Panc1 (cell line): ENCODE measurements at regions not wholly inside any gene's neighbourhood (a gene's known extent, or its start where the extent isn't known, plus 50 kb on each side); places are given as distances from the start of the nearest gene placed in this dataset.

Experiments
- ATAC-seq: fragments of 200-7000 bp; cut with Tn5 transposase; 2 replicates; pipeline ENCODE4 v1.9.1; 2020; ENCODE audit warnings: mild to moderate bottlenecking, moderate library complexity
- BruUV-seq: library from RNA; stranded (reverse); fragments of 400-500 nt; replicated peaks from 2 replicates; lab custom pipeline; 2021; lab: Mats Ljungman, UMichigan
- CTCF ChIA-PET: fragments of 300-600 bp; sonication (Branson Sonifier 250); formaldehyde crosslinking; loops from one replicate; lab custom pipeline; 2022; ENCODE audit warnings: antibody characterized with exemption; lab: Charles Lee
- POLR2A ChIA-PET: fragments of 300-600 bp; sonication (Branson Sonifier 250); formaldehyde crosslinking; loops from one replicate; lab custom pipeline; 2022; ENCODE audit warnings: antibody characterized with exemption; lab: Charles Lee
- DNase-seq: peaks from one replicate; pipeline ENCODE4 v3.0.0-alpha.2; 2010; ENCODE audit warnings: low read depth, low spot score
- H3K27ac ChIP-seq: 2 replicates; pipeline ENCODE4 v1.5.1; 2011; ENCODE audit warnings: mild to moderate bottlenecking, low read length, inconsistent platforms
- H3K27me3 ChIP-seq: fragments of 200-500 bp; sonication (Bioruptor generic); 2 replicates; pipeline ENCODE4 v1.6.0; 2014; ENCODE audit warnings: low read length, inconsistent platforms; ENCODE audit not compliant: control insufficient read depth, insufficient read depth
- H3K36me3 ChIP-seq: fragments of 200-500 bp; sonication (Bioruptor generic); 2 replicates; pipeline ENCODE4 v1.5.1; 2014; ENCODE audit warnings: inconsistent platforms, mild to moderate bottlenecking, low read length, moderate library complexity; ENCODE audit not compliant: control insufficient read depth, insufficient read depth
- H3K4me1 ChIP-seq: 2 replicates; pipeline ENCODE4 v1.5.1; 2011; ENCODE audit warnings: inconsistent platforms, mild to moderate bottlenecking, low read length, moderate library complexity; ENCODE audit not compliant: control insufficient read depth, insufficient read depth
- H3K4me3 ChIP-seq, 2 experiments: 2 replicates each; pipeline ENCODE4 v1.5.1; 2011 to 2012; ENCODE audit warnings: low read depth in 2 of 2, low read length in 2 of 2, mild to moderate bottlenecking in 2 of 2, inconsistent platforms in 1 of 2, moderate library complexity in 1 of 2
- H3K9me3 ChIP-seq: fragments of 200-500 bp; sonication (Bioruptor generic); 2 replicates; pipeline ENCODE4 v1.5.1; 2014; ENCODE audit warnings: low read depth, mild to moderate bottlenecking, inconsistent platforms, low read length, moderate library complexity; ENCODE audit not compliant: control insufficient read depth, insufficient read depth
- POLR2AphosphoS5 ChIP-seq: IDR thresholded peaks from 2 replicates; pipeline ENCODE4 v1.6.1; 2012; ENCODE audit warnings: mild to moderate bottlenecking, low read depth, low read length, moderate library complexity
- SIN3A ChIP-seq: IDR thresholded peaks from 2 replicates; pipeline ENCODE4 v1.6.1; 2012; ENCODE audit warnings: low read depth, mild to moderate bottlenecking, low read length, moderate library complexity, borderline replicate concordance; ENCODE audit not compliant: insufficient read depth
- TCF7L2 ChIP-seq: IDR thresholded peaks from 2 replicates; pipeline ENCODE4 v1.6.1; 2011; ENCODE audit warnings: mild to moderate bottlenecking, low read depth, low read length, inconsistent platforms
- in situ Hi-C: cut with HindIII; loops from 2 replicates; pipeline ENCODE4 v1.10.0; 2016; ENCODE audit warnings: low sequenced_read_pairs, low pct_unique_long_range_greater_than_20kb
- intact Hi-C: fragments of 100-400 bp; cut with micrococcal nuclease; formaldehyde crosslinking; loops from one replicate; pipeline ENCODE4 v1.10.0; 2022; ENCODE audit not compliant: unreplicated experiment
- TF ChIP-seq, protein P1 (sequence below), 2 experiments: IDR thresholded peaks; 2 replicates each; pipeline ENCODE4 v1.6.1; 2011 to 2012; ENCODE audit warnings: low read depth in 2 of 2, control low read depth in 1 of 2, low read length in 1 of 2, mild to moderate bottlenecking in 1 of 2, moderate library complexity in 1 of 2; ENCODE audit not compliant: insufficient read depth in 1 of 2
- TF ChIP-seq, protein P2 (sequence below): fragments of 450-650 bp; IDR thresholded peaks from 2 replicates; pipeline ENCODE4 v1.5.1; 2017; ENCODE audit warnings: mild to moderate bottlenecking

DNA sequence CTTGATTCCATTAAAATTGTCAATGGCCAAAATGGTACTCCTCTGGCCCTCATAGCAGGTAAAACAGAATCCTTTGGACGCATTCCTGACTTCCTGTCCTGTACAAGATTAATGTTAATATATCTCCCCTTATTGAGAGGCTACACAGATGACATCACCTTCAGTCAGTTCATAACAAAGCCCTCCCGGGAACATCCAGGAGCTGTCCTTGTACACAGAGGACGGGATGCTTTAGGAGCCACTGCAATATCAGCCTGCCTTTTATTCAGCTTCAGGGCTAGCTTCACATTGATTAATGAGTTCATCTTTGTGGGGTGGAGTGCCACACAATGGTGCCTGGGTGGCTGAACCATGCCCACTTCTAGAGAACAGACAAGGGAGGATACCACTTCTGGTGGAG, 235.1 kb downstream of the NRIP1 start:
- no peaks in the 10 kb centered on the region for H3K9me3 ChIP-seq
- H3K4me3 ChIP-seq = no peak overlapping the region
- no peak overlapping the region for H3K27ac ChIP-seq
- no peaks in the 10 kb centered on the region for H3K36me3 ChIP-seq
- in situ Hi-C loops (no loop called here), intact Hi-C loops (no loop called here)
- no peak for ATAC-seq
- no peaks in the 10 kb centered on the region for H3K4me1 ChIP-seq
- no peak for DNase-seq
- BruUV-seq = no TSS peak
- CTCF ChIA-PET = no interaction called here
- no peaks in the 10 kb centered on the region for H3K27me3 ChIP-seq
- POLR2A ChIA-PET = no interaction called here
- no peak for TF ChIP-seq POLR2AphosphoS5

DNA sequence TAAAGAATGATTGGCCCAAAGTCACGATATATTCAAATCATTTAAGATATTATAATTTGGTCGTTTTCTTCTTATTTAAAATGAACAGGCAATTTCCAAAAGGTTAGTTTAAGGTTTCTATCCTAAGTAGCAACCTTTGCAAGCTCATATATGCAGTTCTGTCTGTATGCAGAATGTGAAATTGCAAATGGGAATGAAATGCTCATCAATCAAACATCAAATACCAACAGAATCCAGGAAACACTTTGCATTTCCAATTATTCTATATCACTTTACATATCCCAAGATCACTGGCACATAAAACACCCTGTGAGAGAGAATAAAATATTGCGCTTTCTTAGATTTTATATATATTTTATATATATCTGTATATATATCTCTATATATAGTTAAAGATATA, 237.3 kb downstream of the NRIP1 start:
- ChIA-PET CTCF (no interaction called here), POLR2A (no interaction called here)
- BruUV-seq = no TSS peak
- no peak overlapping the region for H3K4me3 ChIP-seq
- H3K27me3 ChIP-seq = no peaks in the 10 kb centered on the region
- no peak overlapping the region for H3K27ac ChIP-seq
- H3K36me3 ChIP-seq = no peaks in the 10 kb centered on the region
- intact Hi-C loops = no loop called here
- H3K4me1 ChIP-seq = no peaks in the 10 kb centered on the region
- in situ Hi-C loops = no loop called here
- ATAC-seq (no peak), DNase-seq (no peak)
- TF ChIP-seq POLR2AphosphoS5 (no peak), SIN3A (no peak), TCF7L2 (no peak)
- TF ChIP-seq, protein P1, sequence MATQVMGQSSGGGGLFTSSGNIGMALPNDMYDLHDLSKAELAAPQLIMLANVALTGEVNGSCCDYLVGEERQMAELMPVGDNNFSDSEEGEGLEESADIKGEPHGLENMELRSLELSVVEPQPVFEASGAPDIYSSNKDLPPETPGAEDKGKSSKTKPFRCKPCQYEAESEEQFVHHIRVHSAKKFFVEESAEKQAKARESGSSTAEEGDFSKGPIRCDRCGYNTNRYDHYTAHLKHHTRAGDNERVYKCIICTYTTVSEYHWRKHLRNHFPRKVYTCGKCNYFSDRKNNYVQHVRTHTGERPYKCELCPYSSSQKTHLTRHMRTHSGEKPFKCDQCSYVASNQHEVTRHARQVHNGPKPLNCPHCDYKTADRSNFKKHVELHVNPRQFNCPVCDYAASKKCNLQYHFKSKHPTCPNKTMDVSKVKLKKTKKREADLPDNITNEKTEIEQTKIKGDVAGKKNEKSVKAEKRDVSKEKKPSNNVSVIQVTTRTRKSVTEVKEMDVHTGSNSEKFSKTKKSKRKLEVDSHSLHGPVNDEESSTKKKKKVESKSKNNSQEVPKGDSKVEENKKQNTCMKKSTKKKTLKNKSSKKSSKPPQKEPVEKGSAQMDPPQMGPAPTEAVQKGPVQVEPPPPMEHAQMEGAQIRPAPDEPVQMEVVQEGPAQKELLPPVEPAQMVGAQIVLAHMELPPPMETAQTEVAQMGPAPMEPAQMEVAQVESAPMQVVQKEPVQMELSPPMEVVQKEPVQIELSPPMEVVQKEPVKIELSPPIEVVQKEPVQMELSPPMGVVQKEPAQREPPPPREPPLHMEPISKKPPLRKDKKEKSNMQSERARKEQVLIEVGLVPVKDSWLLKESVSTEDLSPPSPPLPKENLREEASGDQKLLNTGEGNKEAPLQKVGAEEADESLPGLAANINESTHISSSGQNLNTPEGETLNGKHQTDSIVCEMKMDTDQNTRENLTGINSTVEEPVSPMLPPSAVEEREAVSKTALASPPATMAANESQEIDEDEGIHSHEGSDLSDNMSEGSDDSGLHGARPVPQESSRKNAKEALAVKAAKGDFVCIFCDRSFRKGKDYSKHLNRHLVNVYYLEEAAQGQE (IDR thresholded peaks at IDR 0.05; ENCODE audit: insufficient read depth in 1 of 2, low read depth in 2 of 2, low read length in 1 of 2) = no peak
- TF ChIP-seq, protein P2, sequence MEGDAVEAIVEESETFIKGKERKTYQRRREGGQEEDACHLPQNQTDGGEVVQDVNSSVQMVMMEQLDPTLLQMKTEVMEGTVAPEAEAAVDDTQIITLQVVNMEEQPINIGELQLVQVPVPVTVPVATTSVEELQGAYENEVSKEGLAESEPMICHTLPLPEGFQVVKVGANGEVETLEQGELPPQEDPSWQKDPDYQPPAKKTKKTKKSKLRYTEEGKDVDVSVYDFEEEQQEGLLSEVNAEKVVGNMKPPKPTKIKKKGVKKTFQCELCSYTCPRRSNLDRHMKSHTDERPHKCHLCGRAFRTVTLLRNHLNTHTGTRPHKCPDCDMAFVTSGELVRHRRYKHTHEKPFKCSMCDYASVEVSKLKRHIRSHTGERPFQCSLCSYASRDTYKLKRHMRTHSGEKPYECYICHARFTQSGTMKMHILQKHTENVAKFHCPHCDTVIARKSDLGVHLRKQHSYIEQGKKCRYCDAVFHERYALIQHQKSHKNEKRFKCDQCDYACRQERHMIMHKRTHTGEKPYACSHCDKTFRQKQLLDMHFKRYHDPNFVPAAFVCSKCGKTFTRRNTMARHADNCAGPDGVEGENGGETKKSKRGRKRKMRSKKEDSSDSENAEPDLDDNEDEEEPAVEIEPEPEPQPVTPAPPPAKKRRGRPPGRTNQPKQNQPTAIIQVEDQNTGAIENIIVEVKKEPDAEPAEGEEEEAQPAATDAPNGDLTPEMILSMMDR = no peak
- no peaks in the 10 kb centered on the region for H3K9me3 ChIP-seq

DNA sequence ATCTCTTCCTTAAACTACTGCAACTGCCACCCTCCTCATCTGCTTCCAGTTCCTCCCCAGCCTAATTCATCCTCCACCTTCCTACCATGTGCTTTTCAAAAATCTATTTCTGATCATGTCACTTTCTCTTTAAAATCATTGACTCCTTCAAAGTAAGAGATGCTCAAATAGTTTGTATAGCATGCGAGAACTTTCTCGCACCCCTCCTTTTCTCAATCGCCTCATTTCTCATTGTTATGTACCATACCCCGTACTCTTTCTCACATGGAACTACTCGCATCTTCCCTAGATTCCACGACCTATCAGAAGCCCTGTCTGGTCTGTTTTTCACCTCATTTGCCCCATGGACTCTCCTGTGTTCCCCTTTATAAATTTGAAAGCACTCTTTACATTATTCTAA, 238.2 kb downstream of the NRIP1 start:
- intact Hi-C loops = no loop called here
- ATAC-seq = no peak
- Histone ChIP-seq H3K4me1 (no peaks in the 10 kb centered on the region), H3K9me3 (no peaks in the 10 kb centered on the region), H3K4me3 (no peak overlapping the region), H3K36me3 (no peaks in the 10 kb centered on the region), H3K27ac (no peak overlapping the region), H3K27me3 (no peaks in the 10 kb centered on the region)
- in situ Hi-C loops = no loop called here
- ChIA-PET CTCF (no interaction called here), POLR2A (no interaction called here)
- no peak for DNase-seq
- no peak for TF ChIP-seq POLR2AphosphoS5
- TF ChIP-seq, protein P1 (IDR thresholded peaks at IDR 0.05; ENCODE audit: insufficient read depth in 1 of 2, low read depth in 2 of 2, low read length in 1 of 2) = no peak
- TF ChIP-seq, protein P2 = no peak
- no peak for TF ChIP-seq TCF7L2
- TF ChIP-seq SIN3A = no peak
- no TSS peak for BruUV-seq
